ENCODE measurements at regions not wholly inside any gene's neighbourhood (a gene's known extent, or its start where the extent isn't known, plus 50 kb on each side); places are given as distances from the start of the nearest gene placed in this dataset.

GRCh38 chr9:31605164-31605563, 779.3 kb upstream of the ACO1 start:
- ATAC-seq (ENCODE audit: low read depth), result no peak
- dilution Hi-C loops (cut with HindIII; ENCODE audit: low sequenced_read_pairs, unreplicated experiment), result no loop called here

More at GRCh38 chr9:31605164-31605563, 779.3 kb upstream of the ACO1 start:
- no TSS peak for BruUV-seq (replicated peaks)
- TF ChIP-seq NFE2L2 (IDR thresholded peaks at IDR 0.05; ENCODE audit: low read depth, low read length), result no peak
- no peak for TF ChIP-seq BHLHE40 (IDR thresholded peaks at IDR 0.05; ENCODE audit: low read depth, low read length)
- TF ChIP-seq RCOR1 (IDR thresholded peaks at IDR 0.05; ENCODE audit: insufficient replicate concordance, low read length), result no peak
- TF ChIP-seq CTCF (conservative IDR thresholded peaks at IDR 0.05; ENCODE audit: low read depth, low read length), result no peak
- no peak for TF ChIP-seq MXI1 (IDR thresholded peaks at IDR 0.05; ENCODE audit: borderline replicate concordance, low read depth, low read length)
- no peak for TF ChIP-seq RFX5 (IDR thresholded peaks at IDR 0.05; ENCODE audit: low read depth, low read length)
- no peak for TF ChIP-seq FOS (IDR thresholded peaks at IDR 0.05; ENCODE audit: low read depth, low read length)
- TF ChIP-seq MAFK (IDR thresholded peaks at IDR 0.05; ENCODE audit: low read depth, low read length), result no peak
- no peak for TF ChIP-seq POLR2A (IDR thresholded peaks at IDR 0.05; ENCODE audit: low read depth, low read length)
- TF ChIP-seq MAZ (IDR thresholded peaks at IDR 0.05; ENCODE audit: borderline replicate concordance, low read depth, low read length), result no peak
- no peak for TF ChIP-seq USF2 (IDR thresholded peaks at IDR 0.05; ENCODE audit: low read depth, low read length)
- TF ChIP-seq CHD1 (IDR thresholded peaks at IDR 0.05; ENCODE audit: low read depth, low read length), result no peak
- no peak for TF ChIP-seq RAD21 (IDR thresholded peaks at IDR 0.05; ENCODE audit: low read length)
- Histone ChIP-seq H2AFZ (replicated peaks; ENCODE audit: low read length, poor library complexity) (no peak overlapping the region), H4K5ac (ENCODE audit: low read depth, low read length) (no peak overlapping the region), H2BK15ac (ENCODE audit: low read depth, low read length) (no peak overlapping the region), H3K27ac (ENCODE audit: insufficient read depth, low read length) (no peak overlapping the region), H3K79me1 (ENCODE audit: low read depth in 1 of 2, low read length in 2 of 2) (no peaks in the 10 kb centered on the region), H2BK20ac (ENCODE audit: low read depth, low read length) (no peak overlapping the region), H3K4me3 (ENCODE audit: insufficient read depth, low read depth, low read length) (no peak overlapping the region), H4K20me1 (ENCODE audit: insufficient read depth, low read length) (no peaks in the 10 kb centered on the region), H4K91ac (ENCODE audit: insufficient read depth, low read depth, low read length) (no peak overlapping the region), H2BK120ac (ENCODE audit: low read depth, low read length) (no peak overlapping the region), H3K4ac (ENCODE audit: low read depth, low read length) (no peak overlapping the region), H3K56ac (ENCODE audit: extremely low read depth, insufficient read depth, low read length) (no peak overlapping the region), H3K4me1 (ENCODE audit: control insufficient read depth, insufficient read depth, low read length) (no peaks in the 10 kb centered on the region), H3K4me2 (ENCODE audit: low read depth, low read length) (no peak overlapping the region), H2AK9ac (replicated peaks; ENCODE audit: low read depth, low read length, poor library complexity) (no peak overlapping the region), H3K9ac (ENCODE audit: low read depth, low read length) (no peak overlapping the region), H3K23ac (ENCODE audit: low read depth, low read length) (no peak overlapping the region), H3K9me3 (ENCODE audit: control insufficient read depth, insufficient read depth, low read length) (no peaks in the 10 kb centered on the region), H3K27me3 (ENCODE audit: control insufficient read depth, insufficient read depth, low read length) (no peaks in the 10 kb centered on the region), H2AK5ac (ENCODE audit: low read depth, low read length) (no peak overlapping the region), H3K36me3 (ENCODE audit: control insufficient read depth, insufficient read depth, low read length) (no peaks in the 10 kb centered on the region), H3K9me1 (ENCODE audit: insufficient read depth, low read length) (no peaks in the 10 kb centered on the region), H3K14ac (replicated peaks; ENCODE audit: low read depth, low read length) (no peak overlapping the region), H3K18ac (ENCODE audit: low read depth, low read length) (no peak overlapping the region), H4K8ac (ENCODE audit: low read depth in 2 of 2, low read length in 2 of 2) (no peak overlapping the region), H2BK5ac (ENCODE audit: low read depth, low read length, poor library complexity, severe bottlenecking) (no peak overlapping the region)
- intact Hi-C loops (cut with micrococcal nuclease) (no loop called here), in situ Hi-C loops (cut with MboI; ENCODE audit: low sequenced_read_pairs) (no loop called here)
- WGBS, 2 experiments (ENCODE audit: extremely low coverage in 2 of 2, insufficient read length in 1 of 2), result no CpG with 5 or more reads among the region's 2 CpGs
- ChIA-PET POLR2A (ENCODE audit: unreplicated experiment) (no interaction called here), CTCF (no interaction called here)
- no peak for DNase-seq
